ENCODE measurements at regions not wholly inside any gene's neighbourhood (a gene's known extent, or its start where the extent isn't known, plus 50 kb on each side); places are given as distances from the start of the nearest gene placed in this dataset.

- TF ChIP-seq SMAD4 (CRISPR knock-in tag; conservative IDR thresholded peaks at IDR 0.05) (no peak), CEBPB (tag; IDR thresholded peaks at IDR 0.05) (no peak), USF1 (CRISPR knock-in tag; IDR thresholded peaks at IDR 0.05) (no peak), CREB1 (IDR thresholded peaks at IDR 0.05) (no peak), CREB1 (CRISPR knock-in tag; IDR thresholded peaks at IDR 0.05) (no peak), MXI1 (IDR thresholded peaks at IDR 0.05; ENCODE audit: low read depth, low read length) (no peak), FOXO4 (CRISPR knock-in tag; IDR thresholded peaks at IDR 0.05) (no peak), POLR2AphosphoS5 (IDR thresholded peaks at IDR 0.05; ENCODE audit: control insufficient read depth, insufficient read depth, low read depth, low read length) (no peak), PATZ1 (CRISPR knock-in tag; IDR thresholded peaks at IDR 0.05; ENCODE audit: borderline replicate concordance) (no peak), CTCF (IDR thresholded peaks at IDR 0.05 in 2 of 3, conservative IDR thresholded peaks at IDR 0.05 in 1 of 3; ENCODE audit: insufficient read depth in 2 of 3, low read depth in 1 of 3, low read length in 3 of 3) (no peak), PCBP1 (IDR thresholded peaks at IDR 0.05; ENCODE audit: low read depth, low read length, poor library complexity, severe bottlenecking) (no peak), RCOR1 (IDR thresholded peaks at IDR 0.05; ENCODE audit: borderline replicate concordance in 1 of 2, low read depth in 2 of 2, low read length in 2 of 2) (no peak), BHLHE40 (IDR thresholded peaks at IDR 0.05; ENCODE audit: low read length) (no peak), DACH1 (IDR thresholded peaks at IDR 0.05; ENCODE audit: partially characterized antibody) (no peak), TAF1 (IDR thresholded peaks at IDR 0.05; ENCODE audit: control insufficient read depth, extremely low read depth, insufficient read depth, low read length, severe bottlenecking) (no peak)
Observed at GRCh38 chr12:107853479-107853878, 79.0 kb downstream of the ASCL4 start.

All from K562 (cell line).